HepG2 (cell line): ENCODE measurements at regions not wholly inside any gene's neighbourhood (a gene's known extent, or its start where the extent isn't known, plus 50 kb on each side); places are given as distances from the start of the nearest gene placed in this dataset.

Experiments
- ETV5 ChIP-seq: IDR thresholded peaks from 2 replicates; pipeline ENCODE4 v1.6.1; 2018; ENCODE audit warnings: missing biosample characterization, missing genetic modification reagents, inconsistent platforms, borderline replicate concordance
- FOSL2 ChIP-seq: sonication (generic); formaldehyde crosslinking; IDR thresholded peaks from 2 replicates; pipeline ENCODE4 v1.4.0; 2020; ENCODE audit warnings: missing genetic modification reagents
- GATAD1 ChIP-seq: IDR thresholded peaks from 2 replicates; pipeline ENCODE4 v1.6.1; 2016; ENCODE audit warnings: missing genetic modification reagents, missing compliant biosample characterization
- HDAC1 ChIP-seq: sonication (generic); formaldehyde crosslinking; IDR thresholded peaks from 2 replicates; pipeline ENCODE4 v1.5.1; 2020; ENCODE audit warnings: mild to moderate bottlenecking, missing genetic modification reagents
- HIVEP1 ChIP-seq: sonication (generic); formaldehyde crosslinking; IDR thresholded peaks from 2 replicates; pipeline ENCODE4 v1.4.0; 2020; ENCODE audit warnings: mild to moderate bottlenecking, missing genetic modification reagents
- IKZF4 ChIP-seq: sonication (generic); formaldehyde crosslinking; IDR thresholded peaks from 2 replicates; pipeline ENCODE4 v1.5.1; 2020; ENCODE audit warnings: borderline replicate concordance, mild to moderate bottlenecking, low read depth, missing genetic modification reagents; ENCODE audit errors: not compliant biosample characterization
- LCORL ChIP-seq, 2 experiments: fragments of 450-650 bp in 1 of 2; sonication (generic) in 1 of 2; formaldehyde crosslinking in 1 of 2; IDR thresholded peaks; 2 replicates each; pipeline versions ENCODE4 v1.5.0 to v1.6.1; 2017 to 2020; ENCODE audit warnings: antibody characterized with exemption in 1 of 2, missing genetic modification reagents in 1 of 2
- MEF2D ChIP-seq: sonication (generic); formaldehyde crosslinking; IDR thresholded peaks from 2 replicates; pipeline ENCODE4 v1.5.1; 2020; ENCODE audit warnings: mild to moderate bottlenecking, missing genetic modification reagents
- RXRA ChIP-seq: sonication (generic); formaldehyde crosslinking; IDR thresholded peaks from 2 replicates; pipeline ENCODE4 v1.5.1; 2020; ENCODE audit warnings: missing genetic modification reagents
- SPEN ChIP-seq: sonication (generic); formaldehyde crosslinking; IDR thresholded peaks from 2 replicates; pipeline ENCODE4 v1.5.1; 2020; ENCODE audit warnings: low read depth, mild to moderate bottlenecking, missing genetic modification reagents
- YEATS2 ChIP-seq: sonication (generic); formaldehyde crosslinking; IDR thresholded peaks from 2 replicates; pipeline ENCODE4 v1.4.0; 2020; ENCODE audit warnings: missing genetic modification reagents, borderline replicate concordance
- ZMYM2 ChIP-seq: sonication (generic); formaldehyde crosslinking; IDR thresholded peaks from 2 replicates; pipeline ENCODE4 v1.8.0; 2022; ENCODE audit warnings: mild to moderate bottlenecking, missing genetic modification reagents
- ZNF343 ChIP-seq: sonication (generic); formaldehyde crosslinking; IDR thresholded peaks from 2 replicates; pipeline ENCODE4 v1.4.0; 2020; ENCODE audit warnings: mild to moderate bottlenecking, missing genetic modification reagents
- ZNF564 ChIP-seq: sonication (generic); formaldehyde crosslinking; IDR thresholded peaks from 2 replicates; pipeline ENCODE4 v1.8.1; 2023; ENCODE audit warnings: mild to moderate bottlenecking, missing genetic modification reagents
- ZNF768 ChIP-seq: sonication (generic); formaldehyde crosslinking; IDR thresholded peaks from 2 replicates; pipeline ENCODE4 v1.4.0; 2020; ENCODE audit warnings: missing genetic modification reagents
- TF ChIP-seq, protein P1 (sequence below): sonication (generic); formaldehyde crosslinking; IDR thresholded peaks from 2 replicates; pipeline ENCODE4 v1.4.0; 2020; ENCODE audit warnings: missing genetic modification reagents, borderline replicate concordance
- TF ChIP-seq, protein P2 (sequence below): sonication (generic); formaldehyde crosslinking; IDR thresholded peaks from 2 replicates; pipeline ENCODE4 v1.4.0; 2020; ENCODE audit warnings: missing genetic modification reagents
- TF ChIP-seq, protein P3 (sequence below): sonication (generic); formaldehyde crosslinking; conservative IDR thresholded peaks from 2 replicates; pipeline ENCODE4 v1.4.0; 2020; ENCODE audit warnings: missing genetic modification reagents
- TF ChIP-seq, protein P4 (sequence below): sonication (generic); formaldehyde crosslinking; IDR thresholded peaks from 2 replicates; pipeline ENCODE4 v1.5.0; 2020; ENCODE audit warnings: missing genetic modification reagents, mild to moderate bottlenecking, borderline replicate concordance

- TF ChIP-seq, protein P1, sequence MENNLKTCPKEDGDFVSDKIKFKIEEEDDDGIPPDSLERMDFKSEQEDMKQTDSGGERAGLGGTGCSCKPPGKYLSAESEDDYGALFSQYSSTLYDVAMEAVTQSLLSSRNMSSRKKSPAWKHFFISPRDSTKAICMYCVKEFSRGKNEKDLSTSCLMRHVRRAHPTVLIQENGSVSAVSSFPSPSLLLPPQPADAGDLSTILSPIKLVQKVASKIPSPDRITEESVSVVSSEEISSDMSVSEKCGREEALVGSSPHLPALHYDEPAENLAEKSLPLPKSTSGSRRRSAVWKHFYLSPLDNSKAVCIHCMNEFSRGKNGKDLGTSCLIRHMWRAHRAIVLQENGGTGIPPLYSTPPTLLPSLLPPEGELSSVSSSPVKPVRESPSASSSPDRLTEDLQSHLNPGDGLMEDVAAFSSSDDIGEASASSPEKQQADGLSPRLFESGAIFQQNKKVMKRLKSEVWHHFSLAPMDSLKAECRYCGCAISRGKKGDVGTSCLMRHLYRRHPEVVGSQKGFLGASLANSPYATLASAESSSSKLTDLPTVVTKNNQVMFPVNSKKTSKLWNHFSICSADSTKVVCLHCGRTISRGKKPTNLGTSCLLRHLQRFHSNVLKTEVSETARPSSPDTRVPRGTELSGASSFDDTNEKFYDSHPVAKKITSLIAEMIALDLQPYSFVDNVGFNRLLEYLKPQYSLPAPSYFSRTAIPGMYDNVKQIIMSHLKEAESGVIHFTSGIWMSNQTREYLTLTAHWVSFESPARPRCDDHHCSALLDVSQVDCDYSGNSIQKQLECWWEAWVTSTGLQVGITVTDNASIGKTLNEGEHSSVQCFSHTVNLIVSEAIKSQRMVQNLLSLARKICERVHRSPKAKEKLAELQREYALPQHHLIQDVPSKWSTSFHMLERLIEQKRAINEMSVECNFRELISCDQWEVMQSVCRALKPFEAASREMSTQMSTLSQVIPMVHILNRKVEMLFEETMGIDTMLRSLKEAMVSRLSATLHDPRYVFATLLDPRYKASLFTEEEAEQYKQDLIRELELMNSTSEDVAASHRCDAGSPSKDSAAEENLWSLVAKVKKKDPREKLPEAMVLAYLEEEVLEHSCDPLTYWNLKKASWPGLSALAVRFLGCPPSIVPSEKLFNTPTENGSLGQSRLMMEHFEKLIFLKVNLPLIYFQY (CRISPR knock-in tag): peak; percentile 29; the same call in 1 of the 2 replicates
- TF ChIP-seq ZNF564 (CRISPR knock-in tag) (no peak), FOSL2 (CRISPR knock-in tag) (peak; percentile 97), HDAC1 (peak; percentile 76), YEATS2 (CRISPR knock-in tag) (peak; percentile 39; the same call in 1 of the 2 replicates), SPEN (CRISPR knock-in tag) (peak; percentile 49; the same call in 1 of the 2 replicates), ZNF768 (no peak), ETV5 (CRISPR knock-in tag) (peak; percentile 79; the same call in 1 of the 2 replicates), LCORL (IDR thresholded peaks at IDR 0.05) (peak; percentile 81), LCORL (CRISPR knock-in tag; IDR thresholded peaks at IDR 0.05) (peak; percentile 95), ZMYM2 (CRISPR knock-in tag) (peak; percentile 15; the same call in 1 of the 2 replicates), ZNF343 (CRISPR knock-in tag) (no peak), MEF2D (CRISPR knock-in tag) (peak; percentile 89), IKZF4 (CRISPR knock-in tag) (no peak), RXRA (CRISPR knock-in tag) (peak; percentile 87; the same call in 1 of the 2 replicates), HIVEP1 (CRISPR knock-in tag) (no peak), GATAD1 (CRISPR knock-in tag) (peak; percentile 30; the same call in 1 of the 2 replicates)
- TF ChIP-seq, protein P2, sequence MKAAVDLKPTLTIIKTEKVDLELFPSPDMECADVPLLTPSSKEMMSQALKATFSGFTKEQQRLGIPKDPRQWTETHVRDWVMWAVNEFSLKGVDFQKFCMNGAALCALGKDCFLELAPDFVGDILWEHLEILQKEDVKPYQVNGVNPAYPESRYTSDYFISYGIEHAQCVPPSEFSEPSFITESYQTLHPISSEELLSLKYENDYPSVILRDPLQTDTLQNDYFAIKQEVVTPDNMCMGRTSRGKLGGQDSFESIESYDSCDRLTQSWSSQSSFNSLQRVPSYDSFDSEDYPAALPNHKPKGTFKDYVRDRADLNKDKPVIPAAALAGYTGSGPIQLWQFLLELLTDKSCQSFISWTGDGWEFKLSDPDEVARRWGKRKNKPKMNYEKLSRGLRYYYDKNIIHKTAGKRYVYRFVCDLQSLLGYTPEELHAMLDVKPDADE: no peak
- TF ChIP-seq, protein P3, sequence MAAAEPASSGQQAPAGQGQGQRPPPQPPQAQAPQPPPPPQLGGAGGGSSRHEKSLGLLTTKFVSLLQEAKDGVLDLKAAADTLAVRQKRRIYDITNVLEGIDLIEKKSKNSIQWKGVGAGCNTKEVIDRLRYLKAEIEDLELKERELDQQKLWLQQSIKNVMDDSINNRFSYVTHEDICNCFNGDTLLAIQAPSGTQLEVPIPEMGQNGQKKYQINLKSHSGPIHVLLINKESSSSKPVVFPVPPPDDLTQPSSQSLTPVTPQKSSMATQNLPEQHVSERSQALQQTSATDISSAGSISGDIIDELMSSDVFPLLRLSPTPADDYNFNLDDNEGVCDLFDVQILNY (CRISPR knock-in tag): no peak
- TF ChIP-seq, protein P4, sequence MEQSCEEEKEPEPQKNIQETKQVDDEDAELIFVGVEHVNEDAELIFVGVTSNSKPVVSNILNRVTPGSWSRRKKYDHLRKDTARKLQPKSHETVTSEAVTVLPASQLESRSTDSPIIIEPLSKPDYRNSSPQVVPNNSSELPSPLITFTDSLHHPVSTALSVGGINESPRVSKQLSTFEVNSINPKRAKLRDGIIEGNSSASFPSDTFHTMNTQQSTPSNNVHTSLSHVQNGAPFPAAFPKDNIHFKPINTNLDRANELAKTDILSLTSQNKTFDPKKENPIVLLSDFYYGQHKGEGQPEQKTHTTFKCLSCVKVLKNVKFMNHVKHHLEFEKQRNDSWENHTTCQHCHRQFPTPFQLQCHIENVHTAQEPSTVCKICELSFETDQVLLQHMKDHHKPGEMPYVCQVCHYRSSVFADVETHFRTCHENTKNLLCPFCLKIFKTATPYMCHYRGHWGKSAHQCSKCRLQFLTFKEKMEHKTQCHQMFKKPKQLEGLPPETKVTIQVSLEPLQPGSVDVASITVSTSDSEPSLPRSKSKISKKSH: no peak
Measured at GRCh38 chr10:3889961-3890522, 105.0 kb upstream of the KLF6 start (continued).
